ENCODE measurements at regions not wholly inside any gene's neighbourhood (a gene's known extent, or its start where the extent isn't known, plus 50 kb on each side); places are given as distances from the start of the nearest gene placed in this dataset.

DNA sequence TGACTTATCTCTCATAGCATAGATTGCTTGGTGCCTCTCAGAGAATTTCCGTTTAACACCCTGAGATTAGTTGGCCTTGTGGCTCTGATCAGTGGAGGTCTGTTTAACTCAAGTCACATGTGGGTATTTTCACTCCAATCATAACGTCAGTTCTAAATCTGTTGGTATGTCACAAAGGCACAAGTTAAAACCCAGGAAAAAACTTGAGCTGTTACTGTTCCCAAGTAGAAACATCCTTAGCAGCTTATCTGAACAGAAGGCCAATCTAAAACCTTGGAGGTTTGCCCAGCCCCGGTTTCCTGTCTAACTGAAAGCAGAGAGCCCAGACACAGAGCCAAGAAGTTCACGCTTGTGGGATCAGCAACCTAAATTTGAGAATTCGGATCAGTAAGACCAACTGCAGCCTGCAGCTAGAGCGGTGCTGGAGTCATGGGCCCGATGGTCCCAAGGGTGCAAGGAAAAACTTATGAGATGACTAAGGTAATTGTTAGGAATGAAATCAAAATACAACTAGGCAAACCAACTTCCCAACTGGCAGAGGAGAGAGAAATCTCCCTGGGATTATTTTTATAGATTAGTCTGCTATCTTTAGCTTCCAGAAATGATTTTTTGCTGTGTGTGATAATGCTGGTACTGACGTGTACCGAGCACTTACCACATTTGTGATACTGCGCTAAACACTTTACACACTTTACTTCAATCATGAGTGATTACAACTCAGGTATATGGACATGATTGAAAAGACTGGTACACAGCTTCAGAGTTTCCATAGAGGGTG lies 90.2 kb upstream of the C1orf21 start:
- TF ChIP-seq, protein P1, sequence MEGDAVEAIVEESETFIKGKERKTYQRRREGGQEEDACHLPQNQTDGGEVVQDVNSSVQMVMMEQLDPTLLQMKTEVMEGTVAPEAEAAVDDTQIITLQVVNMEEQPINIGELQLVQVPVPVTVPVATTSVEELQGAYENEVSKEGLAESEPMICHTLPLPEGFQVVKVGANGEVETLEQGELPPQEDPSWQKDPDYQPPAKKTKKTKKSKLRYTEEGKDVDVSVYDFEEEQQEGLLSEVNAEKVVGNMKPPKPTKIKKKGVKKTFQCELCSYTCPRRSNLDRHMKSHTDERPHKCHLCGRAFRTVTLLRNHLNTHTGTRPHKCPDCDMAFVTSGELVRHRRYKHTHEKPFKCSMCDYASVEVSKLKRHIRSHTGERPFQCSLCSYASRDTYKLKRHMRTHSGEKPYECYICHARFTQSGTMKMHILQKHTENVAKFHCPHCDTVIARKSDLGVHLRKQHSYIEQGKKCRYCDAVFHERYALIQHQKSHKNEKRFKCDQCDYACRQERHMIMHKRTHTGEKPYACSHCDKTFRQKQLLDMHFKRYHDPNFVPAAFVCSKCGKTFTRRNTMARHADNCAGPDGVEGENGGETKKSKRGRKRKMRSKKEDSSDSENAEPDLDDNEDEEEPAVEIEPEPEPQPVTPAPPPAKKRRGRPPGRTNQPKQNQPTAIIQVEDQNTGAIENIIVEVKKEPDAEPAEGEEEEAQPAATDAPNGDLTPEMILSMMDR (IDR thresholded peaks at IDR 0.05; ENCODE audit: insufficient read depth, low read length): no peak
- peak; percentile 100 for DNase-seq (ENCODE audit: low read depth)
- H3K4me3 ChIP-seq (ENCODE audit: low read depth, low read length): no peak overlapping the region

DNA sequence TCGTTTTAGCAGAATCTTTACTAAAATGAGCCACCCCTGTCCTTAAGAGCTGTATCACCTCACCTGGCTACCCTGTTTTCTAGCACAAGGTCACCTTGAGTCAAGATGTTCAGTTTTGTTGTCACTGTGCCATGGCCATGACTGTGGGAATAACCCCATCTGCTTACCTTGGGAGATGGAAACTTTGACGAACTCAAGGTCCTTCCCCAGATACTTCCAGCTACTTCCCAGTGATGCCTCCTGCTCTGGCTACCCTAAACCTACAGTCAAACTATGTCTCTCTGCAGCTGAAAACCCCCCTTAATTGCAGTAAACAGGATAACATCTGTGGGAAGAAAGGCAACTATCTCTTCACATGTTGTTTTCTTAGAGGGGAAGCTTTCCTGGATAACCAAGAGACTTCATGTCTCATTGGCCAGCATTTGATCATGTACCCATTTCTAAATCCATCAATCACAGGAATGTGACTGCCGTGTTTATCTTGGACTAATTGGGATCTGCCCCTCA lies 89.5 kb upstream of the C1orf21 start:
- TF ChIP-seq, protein P1 (IDR thresholded peaks at IDR 0.05; ENCODE audit: insufficient read depth, low read length): no peak
- DNase-seq (ENCODE audit: low read depth): no peak
- no peak overlapping the region for H3K4me3 ChIP-seq (ENCODE audit: low read depth, low read length)

DNA sequence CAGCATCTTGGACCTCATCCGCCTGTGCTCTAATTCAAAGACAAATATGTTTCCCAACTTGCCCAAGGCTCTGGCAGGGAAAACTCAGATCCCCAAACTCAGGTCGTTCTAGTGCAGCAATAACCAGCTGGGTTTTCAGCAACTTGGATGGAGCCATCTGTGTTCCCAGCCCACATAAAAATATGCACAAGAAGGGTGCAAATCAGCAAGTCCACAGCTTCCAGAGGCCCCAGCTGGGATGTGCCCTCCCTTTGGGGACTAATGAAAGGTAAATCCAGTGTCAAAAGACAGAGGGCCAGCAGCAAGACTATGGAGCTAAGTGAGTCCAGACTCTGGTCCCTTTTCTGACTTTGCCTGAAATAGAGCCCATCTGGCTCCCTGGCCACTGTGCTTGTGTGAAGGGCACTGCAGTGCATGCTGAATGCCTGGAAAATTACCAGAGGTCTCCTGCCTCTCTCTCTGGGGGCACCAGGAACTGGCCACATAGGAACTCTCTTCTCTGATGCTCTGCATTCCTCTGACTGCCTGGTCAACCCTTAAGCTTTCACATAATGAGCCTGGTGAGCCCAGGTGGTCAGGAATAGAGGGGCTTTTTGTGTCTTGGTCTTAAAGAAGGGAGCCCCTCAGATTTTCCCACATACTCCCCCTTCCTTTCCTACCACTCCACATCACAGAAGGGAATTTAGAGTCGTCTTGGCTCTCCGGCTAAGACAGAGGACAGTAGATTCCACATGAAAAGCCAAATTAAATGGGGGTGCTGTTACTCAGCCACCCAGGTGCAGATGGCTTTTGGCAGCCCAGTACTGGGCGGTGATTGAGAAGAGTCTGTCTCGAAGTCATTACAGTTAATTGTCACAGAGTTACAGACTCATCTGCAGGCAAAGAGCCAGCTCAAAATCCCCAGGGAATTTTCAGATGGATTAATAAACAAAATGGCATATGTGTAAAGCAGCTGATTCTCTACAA lies 88.1 kb upstream of the C1orf21 start:
- DNase-seq (ENCODE audit: low read depth): no peak
- H3K4me3 ChIP-seq (ENCODE audit: low read depth, low read length): no peak overlapping the region
- TF ChIP-seq, protein P1 (IDR thresholded peaks at IDR 0.05; ENCODE audit: insufficient read depth, low read length): no peak

DNA sequence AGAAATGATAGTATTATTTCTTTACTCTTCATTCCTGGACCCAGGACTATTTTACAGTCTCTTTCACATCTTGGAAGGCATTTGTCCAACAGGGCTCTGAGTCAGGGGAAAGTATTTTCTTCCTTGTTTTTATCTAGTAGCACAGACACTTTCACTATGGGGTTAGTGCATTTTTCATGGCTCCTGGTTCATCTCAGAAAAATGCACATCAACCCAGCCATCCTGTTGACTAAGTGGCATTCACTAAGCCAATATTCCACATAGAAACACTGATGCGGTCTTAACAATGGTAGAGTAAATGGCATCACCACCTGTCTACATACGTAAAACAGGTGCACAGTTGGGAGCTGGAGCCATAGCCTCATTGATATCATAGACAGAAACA lies 87.4 kb upstream of the C1orf21 start:
- TF ChIP-seq, protein P1 (IDR thresholded peaks at IDR 0.05; ENCODE audit: insufficient read depth, low read length): no peak
- no peak overlapping the region for H3K4me3 ChIP-seq (ENCODE audit: low read depth, low read length)
- DNase-seq (ENCODE audit: low read depth): peak; percentile 94

DNA sequence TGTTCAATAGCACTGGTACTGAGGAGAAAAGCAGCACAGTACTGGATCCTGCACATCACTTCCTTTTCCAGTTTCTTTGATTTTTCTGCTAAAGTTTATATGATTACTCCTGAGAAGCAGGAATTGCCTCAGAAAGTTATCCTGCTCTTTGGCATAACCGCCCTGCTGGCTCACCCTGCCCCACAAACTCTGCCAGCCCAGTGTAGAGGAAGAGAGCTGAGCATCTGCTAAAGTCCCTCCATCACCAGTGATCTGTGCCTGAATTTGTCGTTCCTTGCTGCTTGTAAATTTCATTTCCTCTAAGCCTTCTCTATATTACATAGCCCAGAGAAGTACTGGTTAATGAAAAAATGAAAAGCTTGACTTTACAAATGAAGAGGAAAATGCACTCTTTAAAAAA lies 87.0 kb upstream of the C1orf21 start:
- DNase-seq (ENCODE audit: low read depth): no peak
- H3K4me3 ChIP-seq (ENCODE audit: low read depth, low read length): no peak overlapping the region
- TF ChIP-seq, protein P1 (IDR thresholded peaks at IDR 0.05; ENCODE audit: insufficient read depth, low read length): no peak

DNA sequence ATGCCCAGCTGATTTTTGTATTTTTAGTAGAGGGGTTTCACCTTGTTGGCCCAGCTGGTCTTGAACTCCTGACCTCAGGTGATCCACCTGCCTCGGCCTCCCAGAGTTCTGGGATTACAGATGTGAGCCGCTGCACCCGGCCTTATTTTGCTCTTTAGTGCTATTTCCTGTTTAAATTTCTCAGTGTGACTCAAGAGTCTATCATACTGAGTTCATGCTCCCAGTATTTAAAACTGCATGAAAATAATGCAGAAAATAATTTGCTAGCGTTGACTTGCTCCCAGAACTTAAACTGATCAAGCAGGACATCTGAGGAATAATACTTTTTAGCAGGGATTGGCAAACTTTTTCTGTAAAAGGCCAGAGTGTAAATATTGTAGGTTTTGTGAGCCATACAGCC lies 86.4 kb upstream of the C1orf21 start:
- TF ChIP-seq, protein P1 (IDR thresholded peaks at IDR 0.05; ENCODE audit: insufficient read depth, low read length): no peak
- DNase-seq (ENCODE audit: low read depth): peak; percentile 56
- no peak overlapping the region for H3K4me3 ChIP-seq (ENCODE audit: low read depth, low read length)

All from fibroblast of the aortic adventitia (primary cell).